OCI-LY1 (cell line): ENCODE measurements at regions not wholly inside any gene's neighbourhood (a gene's known extent, or its start where the extent isn't known, plus 50 kb on each side); places are given as distances from the start of the nearest gene placed in this dataset.
"Not testable (repeated sequence)": the region's sequence is repeated elsewhere in the genome, so short reads cannot be mapped to it uniquely, and the experiment has no call there.

Source experiments
- H2AFZ ChIP-seq: fragments of 200-600 bp; sonication (generic), shearing (Covaris generic); 2 replicates; pipeline ENCODE4 v1.6.0; 2014; ENCODE audit warnings: antibody characterized with exemption, mild to moderate bottlenecking, low read length
- H3F3A ChIP-seq: fragments of 200-600 bp; sonication (generic), shearing (Covaris generic); 2 replicates; pipeline ENCODE4 v1.6.0; 2014; ENCODE audit warnings: mild to moderate bottlenecking, antibody characterized with exemption, low read length, moderate library complexity; ENCODE audit not compliant: insufficient read depth
- H3K27ac ChIP-seq: fragments of 200-600 bp; sonication (generic); 2 replicates; pipeline ENCODE4 v1.5.1; 2014; ENCODE audit warnings: low read length, mixed run types, mild to moderate bottlenecking, low read depth; ENCODE audit not compliant: poor library complexity, severe bottlenecking
- H3K27me3 ChIP-seq: fragments of 200-600 bp; sonication (generic); 2 replicates; pipeline ENCODE4 v1.6.0; 2014; ENCODE audit warnings: antibody characterized with exemption, mild to moderate bottlenecking, low read length, moderate library complexity; ENCODE audit not compliant: insufficient read depth
- H3K36me3 ChIP-seq: fragments of 200-600 bp; sonication (generic); 2 replicates; pipeline ENCODE4 v1.6.1; 2014; ENCODE audit warnings: mild to moderate bottlenecking, antibody characterized with exemption, low read length, moderate library complexity, mixed read lengths; ENCODE audit not compliant: insufficient read depth
- H3K4me1 ChIP-seq: fragments of 200-600 bp; sonication (generic); 2 replicates; pipeline ENCODE4 v1.5.1; 2014; ENCODE audit warnings: mild to moderate bottlenecking, low read length, moderate library complexity; ENCODE audit not compliant: insufficient read depth, severe bottlenecking
- H3K4me2 ChIP-seq: fragments of 200-600 bp; sonication (generic), shearing (Covaris generic); 2 replicates; pipeline ENCODE4 v1.6.1; 2014; ENCODE audit warnings: low read length
- H3K4me3 ChIP-seq: fragments of 200-600 bp; sonication (generic); 2 replicates; pipeline ENCODE4 v1.5.1; 2014; ENCODE audit warnings: low read length, low read depth, mild to moderate bottlenecking, mixed read lengths; ENCODE audit not compliant: poor library complexity, severe bottlenecking
- H3K79me2 ChIP-seq: fragments of 200-600 bp; shearing (Covaris generic); 2 replicates; pipeline ENCODE4 v1.6.1; 2016; ENCODE audit warnings: mixed run types, low read length, mixed read lengths; ENCODE audit not compliant: insufficient read depth
- H3K9ac ChIP-seq: fragments of 200-600 bp; sonication (generic), shearing (Covaris generic); 2 replicates; pipeline ENCODE4 v1.6.1; 2014; ENCODE audit warnings: mild to moderate bottlenecking, low read length, mixed read lengths
- H3K9me2 ChIP-seq: fragments of 200-600 bp; sonication (generic), shearing (Covaris generic); 2 replicates; pipeline ENCODE4 v1.6.1; 2014; ENCODE audit warnings: low read depth, mild to moderate bottlenecking, low read length, mixed read lengths
- H3K9me3 ChIP-seq: fragments of 200-600 bp; shearing (Covaris generic); 2 replicates; pipeline ENCODE4 v1.6.1; 2014; ENCODE audit warnings: low read length, mixed read lengths
- H4K20me1 ChIP-seq: fragments of 200-600 bp; sonication (generic), shearing (Covaris generic); 2 replicates; pipeline ENCODE4 v1.6.0; 2016; ENCODE audit warnings: mild to moderate bottlenecking, low read length; ENCODE audit not compliant: insufficient read depth
- EZH2 ChIP-seq: fragments of 200-600 bp; sonication (generic), shearing (Covaris generic); IDR thresholded peaks from 2 replicates; pipeline ENCODE4 v1.8.0; 2017; ENCODE audit warnings: borderline replicate concordance, mixed run types, mild to moderate bottlenecking, antibody characterized with exemption, low read length, moderate library complexity, mixed read lengths
- TF ChIP-seq, protein P1 (sequence below): fragments of 200-600 bp; sonication (generic), shearing (Covaris generic); IDR thresholded peaks from 2 replicates; pipeline ENCODE4 v1.5.1; 2017; ENCODE audit warnings: mild to moderate bottlenecking, antibody characterized with exemption, low read length, moderate library complexity, mixed read lengths

DNA sequence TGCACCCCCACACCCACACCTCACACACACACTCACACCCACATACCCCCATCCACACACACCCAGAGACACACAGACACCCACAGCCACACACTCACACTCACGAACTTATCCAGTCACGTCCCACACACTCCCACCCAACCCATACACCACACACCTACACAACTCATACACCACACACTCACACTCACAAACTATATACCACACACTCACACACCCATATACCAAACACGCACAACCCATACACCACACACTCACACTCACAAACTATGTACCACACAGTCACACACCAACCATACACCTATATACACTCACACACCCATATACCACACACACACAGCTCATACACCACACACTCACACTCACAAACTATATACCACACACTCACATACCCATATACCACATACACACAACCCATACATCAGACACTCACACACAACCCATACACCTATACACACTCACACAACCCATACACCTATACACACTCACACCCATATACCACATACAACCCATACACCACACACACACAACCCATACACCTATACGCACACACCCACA, 162.4 kb downstream of the TMEM121 start:
- not testable (repeated sequence) for H3K27me3 ChIP-seq, H4K20me1 ChIP-seq, H3K9me3 ChIP-seq

DNA sequence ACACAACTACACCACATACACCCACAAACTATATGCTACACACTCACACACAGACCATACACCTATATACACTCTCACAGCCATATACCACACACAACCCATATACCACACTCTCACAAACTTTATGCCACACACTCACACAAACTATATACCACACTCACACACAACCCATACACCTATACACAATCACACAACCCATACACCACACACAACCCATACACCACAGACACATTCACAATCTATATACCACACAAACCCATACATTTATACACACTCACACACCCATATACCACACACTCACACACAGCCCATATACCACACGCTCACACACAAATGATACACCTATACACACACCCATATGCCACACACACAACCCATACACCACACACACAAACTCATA, 163.3 kb downstream of the TMEM121 start:
- H3K9ac ChIP-seq: no peak overlapping the region
- no peaks in the 10 kb centered on the region for H4K20me1 ChIP-seq
- H3K4me2 ChIP-seq: no peak overlapping the region
- TF ChIP-seq EZH2: no peak
- TF ChIP-seq, protein P1, sequence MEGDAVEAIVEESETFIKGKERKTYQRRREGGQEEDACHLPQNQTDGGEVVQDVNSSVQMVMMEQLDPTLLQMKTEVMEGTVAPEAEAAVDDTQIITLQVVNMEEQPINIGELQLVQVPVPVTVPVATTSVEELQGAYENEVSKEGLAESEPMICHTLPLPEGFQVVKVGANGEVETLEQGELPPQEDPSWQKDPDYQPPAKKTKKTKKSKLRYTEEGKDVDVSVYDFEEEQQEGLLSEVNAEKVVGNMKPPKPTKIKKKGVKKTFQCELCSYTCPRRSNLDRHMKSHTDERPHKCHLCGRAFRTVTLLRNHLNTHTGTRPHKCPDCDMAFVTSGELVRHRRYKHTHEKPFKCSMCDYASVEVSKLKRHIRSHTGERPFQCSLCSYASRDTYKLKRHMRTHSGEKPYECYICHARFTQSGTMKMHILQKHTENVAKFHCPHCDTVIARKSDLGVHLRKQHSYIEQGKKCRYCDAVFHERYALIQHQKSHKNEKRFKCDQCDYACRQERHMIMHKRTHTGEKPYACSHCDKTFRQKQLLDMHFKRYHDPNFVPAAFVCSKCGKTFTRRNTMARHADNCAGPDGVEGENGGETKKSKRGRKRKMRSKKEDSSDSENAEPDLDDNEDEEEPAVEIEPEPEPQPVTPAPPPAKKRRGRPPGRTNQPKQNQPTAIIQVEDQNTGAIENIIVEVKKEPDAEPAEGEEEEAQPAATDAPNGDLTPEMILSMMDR: no peak
- no peaks in the 10 kb centered on the region for H3K9me3 ChIP-seq
- no peak overlapping the region for H3K4me3 ChIP-seq
- H3K27ac ChIP-seq: no peak overlapping the region
- no peaks in the 10 kb centered on the region for H3F3A ChIP-seq
- no peaks in the 10 kb centered on the region for H3K27me3 ChIP-seq
- no peaks in the 10 kb centered on the region for H3K36me3 ChIP-seq
- no peaks in the 10 kb centered on the region for H3K9me2 ChIP-seq
- no peaks in the 10 kb centered on the region for H3K79me2 ChIP-seq
- H3K4me1 ChIP-seq: peaks cover 16% of the 10 kb centered on the region
- H2AFZ ChIP-seq: no peak overlapping the region

More for the DNA sequence above, 162.4 kb downstream of the TMEM121 start:
- H3K27ac ChIP-seq, H3K9me2 ChIP-seq, H2AFZ ChIP-seq, H3K4me2 ChIP-seq, H3K9ac ChIP-seq, H3K36me3 ChIP-seq, H3K4me3 ChIP-seq, H3F3A ChIP-seq, H3K79me2 ChIP-seq: not testable (repeated sequence)
- peaks cover 16% of the 10 kb centered on the region for H3K4me1 ChIP-seq

DNA sequence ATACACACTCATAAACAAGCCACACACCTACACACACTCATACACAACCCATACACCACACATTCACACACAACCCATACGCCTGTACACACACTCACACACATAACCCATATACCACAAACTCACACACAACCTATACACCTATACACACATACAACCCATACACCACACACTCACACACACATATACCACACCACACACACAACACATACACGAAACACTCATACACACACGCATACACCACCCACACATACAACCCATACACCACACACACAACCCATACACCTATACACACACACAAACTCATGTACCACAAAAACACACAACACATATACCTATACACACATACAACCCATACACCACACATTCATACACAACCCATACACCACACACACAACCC, 164.3 kb downstream of the TMEM121 start:
- no peaks in the 10 kb centered on the region for H3K36me3 ChIP-seq
- H3K79me2 ChIP-seq: no peaks in the 10 kb centered on the region
- no peak overlapping the region for H3K27ac ChIP-seq
- H3F3A ChIP-seq: no peaks in the 10 kb centered on the region
- H4K20me1 ChIP-seq: no peaks in the 10 kb centered on the region
- no peaks in the 10 kb centered on the region for H3K27me3 ChIP-seq
- H3K4me1 ChIP-seq: peaks cover 14% of the 10 kb centered on the region
- no peak overlapping the region for H2AFZ ChIP-seq
- no peaks in the 10 kb centered on the region for H3K9me3 ChIP-seq
- no peak overlapping the region for H3K4me3 ChIP-seq
- no peak for TF ChIP-seq EZH2
- TF ChIP-seq, protein P1: no peak
- H3K9me2 ChIP-seq: no peaks in the 10 kb centered on the region
- H3K4me2 ChIP-seq: no peak overlapping the region
- H3K9ac ChIP-seq: no peak overlapping the region

DNA sequence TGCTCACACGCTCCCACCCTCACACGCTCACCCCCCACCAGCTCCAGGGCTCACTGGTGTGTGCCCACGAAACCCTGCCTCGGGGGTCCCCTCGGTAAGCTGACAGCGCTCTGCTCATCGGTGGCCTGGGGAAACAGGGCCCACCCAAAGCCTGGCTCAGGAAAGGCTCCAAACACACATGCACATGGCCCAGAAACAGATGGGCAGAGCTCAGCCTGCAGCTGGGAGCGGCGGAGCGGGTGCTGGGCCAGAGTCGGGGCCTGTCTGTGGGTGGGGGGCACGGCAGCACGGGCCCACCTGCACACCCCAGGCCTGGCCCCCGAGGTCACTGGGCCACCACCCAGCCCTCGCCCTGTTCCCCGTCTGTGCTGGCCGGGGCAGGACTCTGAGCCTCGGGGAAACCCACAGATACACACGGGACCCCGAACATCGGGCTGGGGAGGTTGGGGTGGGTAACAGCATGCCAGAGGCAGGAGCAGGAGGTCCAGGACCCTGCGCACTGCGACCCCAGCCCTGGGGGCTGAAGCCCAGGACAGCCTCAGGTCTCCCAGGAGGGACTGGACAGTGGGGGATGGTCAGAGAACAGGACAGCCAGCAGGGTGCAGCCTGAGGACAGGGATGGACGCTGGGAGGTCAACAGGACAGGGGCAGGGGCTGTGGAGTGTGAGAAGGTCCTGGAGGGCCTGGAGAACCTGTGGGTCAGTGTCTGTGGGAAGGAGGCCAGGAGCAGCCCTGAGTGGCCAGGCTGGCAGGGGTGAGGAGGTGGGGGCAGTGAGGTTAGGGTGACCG, 165.1 kb downstream of the TMEM121 start:
- H3K4me3 ChIP-seq, H2AFZ ChIP-seq, H3K36me3 ChIP-seq, H3K9ac ChIP-seq, H3K79me2 ChIP-seq, H3K4me2 ChIP-seq, H3F3A ChIP-seq, H3K27me3 ChIP-seq, H3K9me2 ChIP-seq, H4K20me1 ChIP-seq, H3K9me3 ChIP-seq: not testable (repeated sequence)
- H3K4me1 ChIP-seq: peaks cover 11% of the 10 kb centered on the region
- H3K27ac ChIP-seq: peak overlapping the region; percentile 54

DNA sequence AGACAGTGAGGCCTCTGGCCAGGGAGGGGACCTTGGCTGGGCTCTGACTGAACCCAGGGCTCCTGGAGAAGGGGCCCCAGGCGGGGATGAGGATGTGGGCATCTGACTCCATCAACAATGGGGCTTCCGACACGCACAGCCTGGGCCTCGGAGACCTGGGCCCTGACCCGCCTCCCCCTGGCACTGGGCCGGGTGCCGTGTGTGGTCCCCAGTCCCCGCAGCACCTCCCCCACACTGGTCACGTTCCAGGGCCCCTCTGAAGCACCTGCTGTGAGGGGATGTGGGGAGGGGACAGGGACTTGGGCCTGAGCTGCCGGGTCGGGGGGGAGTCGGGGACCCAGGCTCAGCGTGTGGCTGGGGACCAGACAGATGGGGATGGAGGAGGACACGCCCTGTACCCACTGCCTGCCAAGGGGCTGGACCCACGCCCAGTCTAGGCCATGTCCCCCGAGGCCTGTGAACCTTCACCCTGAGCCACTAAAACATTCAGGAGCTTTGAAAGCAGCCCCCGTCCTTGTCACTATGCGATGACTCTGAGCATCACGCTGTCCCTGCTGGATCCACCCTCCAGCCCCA, 165.8 kb downstream of the TMEM121 start:
- H3K9ac ChIP-seq: not testable (repeated sequence)

More for the DNA sequence above, 165.8 kb downstream of the TMEM121 start:
- H3K79me2 ChIP-seq, H3F3A ChIP-seq, H4K20me1 ChIP-seq, H3K4me3 ChIP-seq, H3K4me2 ChIP-seq, H3K27me3 ChIP-seq, H3K36me3 ChIP-seq, H3K9me3 ChIP-seq, H2AFZ ChIP-seq, H3K9me2 ChIP-seq: not testable (repeated sequence)
- Histone ChIP-seq H3K27ac (peak overlapping the region; percentile 54), H3K4me1 (peaks cover 14% of the 10 kb centered on the region)
